H1 (cell line): ENCODE measurements at regions not wholly inside any gene's neighbourhood (a gene's known extent, or its start where the extent isn't known, plus 50 kb on each side); places are given as distances from the start of the nearest gene placed in this dataset.

Experiments used
- CTCF ChIA-PET: fragments of 300-600 bp; sonication (Branson Sonifier 250); formaldehyde crosslinking; loops from one replicate; lab custom pipeline; 2021; ENCODE audit not compliant: partially characterized antibody; lab: Charles Lee
- POLR2A ChIA-PET: fragments of 300-600 bp; sonication (Branson Sonifier 250); formaldehyde crosslinking; loops from one replicate; lab custom pipeline; 2021; ENCODE audit warnings: inconsistent platforms; ENCODE audit not compliant: partially characterized antibody; lab: Charles Lee
- DNase-seq, 2 experiments: peaks; one replicate each; pipeline versions ENCODE4 v3.0.0 to v3.0.0-alpha.2; 2010 to 2022; ENCODE audit warnings: low spot score in 2 of 2, low read depth in 1 of 2, mixed read lengths in 1 of 2
- FAIRE-seq: peaks from 2 replicates; lab custom pipeline; 2011; peaks lifted over from hg19 to GRCh38; lab: Jason Lieb, UNC
- H2AFZ ChIP-seq: 2 replicates; pipeline ENCODE4 v1.8.1; 2012; ENCODE audit warnings: low read length, inconsistent platforms
- H2AK5ac ChIP-seq: 2 replicates; pipeline ENCODE4 v1.6.1; 2013; ENCODE audit warnings: low read depth, low read length
- H2BK120ac ChIP-seq: replicated peaks from 2 replicates; pipeline ENCODE3; 2013; ENCODE audit warnings: low read depth, low read length, inconsistent platforms
- H2BK12ac ChIP-seq: 2 replicates; pipeline ENCODE4 v1.6.1; 2013; ENCODE audit warnings: low read depth, low read length
- H2BK15ac ChIP-seq: 2 replicates; pipeline ENCODE4 v1.6.1; 2013; ENCODE audit warnings: low read length
- H2BK20ac ChIP-seq: 2 replicates; pipeline ENCODE4 v1.6.1; 2013; ENCODE audit warnings: low read length
- H2BK5ac ChIP-seq: 2 replicates; pipeline ENCODE4 v1.6.1; 2013; ENCODE audit warnings: low read depth, low read length
- H3K14ac ChIP-seq: 2 replicates; pipeline ENCODE4 v1.6.1; 2013; ENCODE audit warnings: inconsistent platforms; ENCODE audit not compliant: insufficient read length
- H3K18ac ChIP-seq: 2 replicates; pipeline ENCODE4 v1.6.1; 2013; ENCODE audit warnings: low read length; ENCODE audit errors: extremely low read depth
- H3K23ac ChIP-seq: 2 replicates; pipeline ENCODE4 v1.6.1; 2013; ENCODE audit warnings: inconsistent platforms; ENCODE audit not compliant: insufficient read length
- H3K23me2 ChIP-seq: 2 replicates; pipeline ENCODE4 v1.6.1; 2013; ENCODE audit warnings: low read depth, low read length
- H3K27ac ChIP-seq: 2 replicates; pipeline ENCODE4 v1.6.1; 2011; ENCODE audit warnings: low read depth, low read length, inconsistent platforms
- H3K27me3 ChIP-seq, 4 experiments: replicated peaks in 1 of 4; 1 replicate in 1 of 4; 2 replicates in 3 of 4; pipeline versions ENCODE4 v1.6.1 to v1.8.1; 2011 to 2013; ENCODE audit warnings: low read length in 3 of 4, mild to moderate bottlenecking in 3 of 4, inconsistent platforms in 2 of 4, mixed read lengths in 2 of 4, moderate library complexity in 1 of 4; ENCODE audit not compliant: control insufficient read depth in 3 of 4, insufficient read depth in 3 of 4; ENCODE audit errors: extremely low read depth in 1 of 4
- H3K36me3 ChIP-seq, 4 experiments: 2 replicates each; pipeline versions ENCODE4 v1.6.1 to v1.8.1; 2011 to 2013; ENCODE audit warnings: mild to moderate bottlenecking in 4 of 4, low read length in 3 of 4, moderate library complexity in 2 of 4, control low read depth in 1 of 4, inconsistent platforms in 1 of 4; ENCODE audit not compliant: insufficient read depth in 4 of 4, control insufficient read depth in 2 of 4
- H3K4ac ChIP-seq: replicated peaks from 2 replicates; pipeline ENCODE3; 2013; ENCODE audit warnings: low read length, low read depth, mixed read lengths, inconsistent platforms; ENCODE audit not compliant: insufficient read length
- H3K4me1 ChIP-seq, 4 experiments: replicated peaks in 1 of 4; 1 replicate in 1 of 4; 2 replicates in 3 of 4; pipeline versions ENCODE4 v1.6.1 to v1.8.1; 2011 to 2013; ENCODE audit warnings: low read length in 3 of 4, inconsistent platforms in 2 of 4, mixed read lengths in 1 of 4; ENCODE audit not compliant: insufficient read depth in 4 of 4, control insufficient read depth in 3 of 4
- H3K4me2 ChIP-seq, 2 experiments: 2 replicates each; pipeline versions ENCODE4 v1.6.1 to v1.8.1; 2011 to 2013; ENCODE audit warnings: low read depth in 2 of 2, low read length in 2 of 2, control low read depth in 1 of 2, inconsistent platforms in 1 of 2, mild to moderate bottlenecking in 1 of 2; ENCODE audit not compliant: insufficient read depth in 1 of 2
- H3K4me3 ChIP-seq, 4 experiments: fragments of 200-600, 300-600 bp in 1 of 4; sonication (generic), shearing (Covaris generic), sonication (Bioruptor Twin) in 1 of 4; 2 replicates each; pipeline versions ENCODE4 v1.5.1 to v1.8.1; 2011 to 2016; ENCODE audit warnings: low read length in 4 of 4, low read depth in 3 of 4, control low read depth in 2 of 4, inconsistent platforms in 2 of 4, mild to moderate bottlenecking in 2 of 4, mixed read lengths in 1 of 4, moderate library complexity in 1 of 4; ENCODE audit not compliant: insufficient read depth in 2 of 4; ENCODE audit errors: extremely low read depth in 1 of 4
- H3K56ac ChIP-seq: replicated peaks from 2 replicates; pipeline ENCODE3; 2013; ENCODE audit warnings: low read depth, mild to moderate bottlenecking, mixed read lengths, low read length, inconsistent platforms; ENCODE audit not compliant: insufficient read length
- H3K79me1 ChIP-seq: 2 replicates; pipeline ENCODE4 v1.6.1; 2013; ENCODE audit warnings: low read depth, low read length, control low read depth
- H3K79me2 ChIP-seq, 2 experiments: 2 replicates each; pipeline versions ENCODE4 v1.6.1 to v1.8.1; 2012 to 2013; ENCODE audit warnings: low read length in 2 of 2, mild to moderate bottlenecking in 2 of 2, inconsistent platforms in 1 of 2; ENCODE audit not compliant: insufficient read depth in 2 of 2, control insufficient read depth in 1 of 2
- H3K9ac ChIP-seq, 4 experiments: replicated peaks in 1 of 4; 1 replicate in 1 of 4; 2 replicates in 3 of 4; pipeline versions ENCODE4 v1.6.1 to v1.8.1; 2011 to 2013; ENCODE audit warnings: low read depth in 3 of 4, low read length in 3 of 4, control low read depth in 2 of 4, mild to moderate bottlenecking in 2 of 4, moderate library complexity in 2 of 4, inconsistent platforms in 1 of 4; ENCODE audit errors: extremely low read depth in 1 of 4
- H3K9me3 ChIP-seq, 2 experiments: 2 replicates each; pipeline versions ENCODE4 v1.6.1 to v1.8.1; 2012 to 2013; ENCODE audit warnings: mild to moderate bottlenecking in 2 of 2, moderate library complexity in 2 of 2, control low read depth in 1 of 2, inconsistent platforms in 1 of 2, low read depth in 1 of 2, low read length in 1 of 2, mixed read lengths in 1 of 2; ENCODE audit not compliant: insufficient read depth in 2 of 2
- H4K20me1 ChIP-seq, 2 experiments: replicated peaks in 1 of 2; 2 replicates each; pipeline versions ENCODE3 to v1.8.1; 2011 to 2013; ENCODE audit warnings: inconsistent platforms in 2 of 2, low read length in 2 of 2, mild to moderate bottlenecking in 1 of 2; ENCODE audit not compliant: insufficient read depth in 2 of 2, control insufficient read depth in 1 of 2
- H4K5ac ChIP-seq: 2 replicates; pipeline ENCODE4 v1.6.1; 2013; ENCODE audit warnings: low read length, low read depth, mixed read lengths, inconsistent platforms; ENCODE audit not compliant: insufficient read length
- H4K8ac ChIP-seq: 2 replicates; pipeline ENCODE4 v1.8.0; 2013; ENCODE audit warnings: mild to moderate bottlenecking, moderate library complexity, low read length, inconsistent platforms; ENCODE audit not compliant: insufficient read depth; ENCODE audit errors: extremely low read depth
- H4K91ac ChIP-seq: replicated peaks from 2 replicates; pipeline ENCODE3; 2013; ENCODE audit warnings: low read length, mixed read lengths, inconsistent platforms; ENCODE audit not compliant: insufficient read length
- CREB1 ChIP-seq: IDR thresholded peaks from 2 replicates; pipeline ENCODE4 v1.6.1; 2012; ENCODE audit warnings: inconsistent platforms
- KDM4A ChIP-seq: IDR thresholded peaks from one replicate; pipeline ENCODE4 v1.7.1; 2012; ENCODE audit warnings: low read depth, mild to moderate bottlenecking, moderate library complexity, low read length, inconsistent platforms; ENCODE audit not compliant: severe bottlenecking
- KDM5A ChIP-seq: fragments of 200-600 bp; IDR thresholded peaks from 2 replicates; pipeline ENCODE4 v1.7.1; 2012; ENCODE audit warnings: mild to moderate bottlenecking, low read length, inconsistent platforms, mixed read lengths
- RAD21 ChIP-seq, 2 experiments: IDR thresholded peaks in 1 of 2; conservative IDR thresholded peaks in 1 of 2; 2 replicates each; pipeline ENCODE4 v1.6.1; 2011; ENCODE audit warnings: low read depth in 2 of 2, low read length in 2 of 2, improper control_type of control experiment in 1 of 2, inconsistent platforms in 1 of 2, mild to moderate bottlenecking in 1 of 2, moderate library complexity in 1 of 2
- WGBS, 2 experiments: shearing (Covaris generic) in 1 of 2; methylation state at CpG; one replicate each; pipeline versions ENCODE4 v1.1.6 to v1.1.7; 2013 to 2015; ENCODE audit warnings: low lambda C conversion rate in 2 of 2, mixed read lengths in 2 of 2, inconsistent platforms in 1 of 2, low coverage in 1 of 2, missing lambda C conversion rate in 1 of 2; ENCODE audit not compliant: insufficient replicate concordance in 2 of 2, insufficient coverage in 1 of 2, insufficient read length in 1 of 2; ENCODE audit errors: extremely low coverage in 1 of 2, missing lambda C conversion rate in 1 of 2; 5-methylcytosine and 5-hydroxymethylcytosine counted together
- TF ChIP-seq, protein P1 (sequence below), 3 experiments: IDR thresholded peaks; 1 replicate in 2 of 3; 2 replicates in 1 of 3; pipeline versions ENCODE4 v1.5.1 to v1.6.1; 2011; ENCODE audit warnings: low read length in 3 of 3, mild to moderate bottlenecking in 3 of 3, inconsistent platforms in 2 of 3, low read depth in 1 of 3, moderate library complexity in 1 of 3; ENCODE audit not compliant: insufficient read depth in 1 of 3; ENCODE audit errors: control extremely low read depth in 1 of 3

DNA sequence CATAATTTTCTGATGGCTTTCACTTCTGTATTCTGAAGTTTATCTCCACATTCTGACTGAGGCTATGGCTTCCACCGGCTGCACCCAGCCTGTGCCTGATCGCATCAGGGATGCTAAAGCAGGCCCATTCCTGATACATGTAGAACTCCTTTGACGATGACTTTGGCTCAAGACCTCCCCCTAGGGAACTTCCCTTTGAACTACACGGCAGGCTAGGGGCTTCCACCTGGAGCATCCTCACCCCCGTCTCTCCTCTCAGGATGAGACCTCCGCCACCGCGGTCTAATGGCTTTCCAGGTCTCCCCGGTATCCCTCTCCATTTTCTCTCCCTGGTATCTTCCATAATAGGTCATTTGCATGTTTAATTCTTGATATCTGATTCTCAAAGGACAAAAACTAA is 214.9 kb upstream of the CHST9 start:
- H2BK15ac ChIP-seq = no peak overlapping the region
- no peak overlapping the region for H2BK120ac ChIP-seq
- TF ChIP-seq KDM4A (no peak), RAD21 (IDR thresholded peaks at IDR 0.05 in 1 of 2, conservative IDR thresholded peaks at IDR 0.05 in 1 of 2; ENCODE audit: low read depth in 2 of 2, low read length in 2 of 2) (peak; percentile 67 to 79), KDM5A (no peak), CREB1 (peak; percentile 29; the same call in 1 of the 2 replicates)
- TF ChIP-seq, protein P1, sequence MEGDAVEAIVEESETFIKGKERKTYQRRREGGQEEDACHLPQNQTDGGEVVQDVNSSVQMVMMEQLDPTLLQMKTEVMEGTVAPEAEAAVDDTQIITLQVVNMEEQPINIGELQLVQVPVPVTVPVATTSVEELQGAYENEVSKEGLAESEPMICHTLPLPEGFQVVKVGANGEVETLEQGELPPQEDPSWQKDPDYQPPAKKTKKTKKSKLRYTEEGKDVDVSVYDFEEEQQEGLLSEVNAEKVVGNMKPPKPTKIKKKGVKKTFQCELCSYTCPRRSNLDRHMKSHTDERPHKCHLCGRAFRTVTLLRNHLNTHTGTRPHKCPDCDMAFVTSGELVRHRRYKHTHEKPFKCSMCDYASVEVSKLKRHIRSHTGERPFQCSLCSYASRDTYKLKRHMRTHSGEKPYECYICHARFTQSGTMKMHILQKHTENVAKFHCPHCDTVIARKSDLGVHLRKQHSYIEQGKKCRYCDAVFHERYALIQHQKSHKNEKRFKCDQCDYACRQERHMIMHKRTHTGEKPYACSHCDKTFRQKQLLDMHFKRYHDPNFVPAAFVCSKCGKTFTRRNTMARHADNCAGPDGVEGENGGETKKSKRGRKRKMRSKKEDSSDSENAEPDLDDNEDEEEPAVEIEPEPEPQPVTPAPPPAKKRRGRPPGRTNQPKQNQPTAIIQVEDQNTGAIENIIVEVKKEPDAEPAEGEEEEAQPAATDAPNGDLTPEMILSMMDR (IDR thresholded peaks at IDR 0.05; ENCODE audit: control extremely low read depth in 1 of 3, insufficient read depth in 1 of 3, low read depth in 1 of 3, low read length in 3 of 3) = peak; percentile 68 to 76 (median 68)
- H3K79me2 ChIP-seq = no peaks in the 10 kb centered on the region
- H3K4ac ChIP-seq = no peak overlapping the region
- H3K9me3 ChIP-seq = no peaks in the 10 kb centered on the region
- no peak overlapping the region for H3K9ac ChIP-seq
- no peak overlapping the region for H3K4me2 ChIP-seq
- H3K79me1 ChIP-seq = no peaks in the 10 kb centered on the region
- no peak overlapping the region for H4K8ac ChIP-seq
- no peak overlapping the region for H3K23ac ChIP-seq
- POLR2A ChIA-PET = interaction anchor here (0.5 kb wide), 1 partner anchor 508 kb away, joined by 4 read pairs; no protein-coding TSS in a partner anchor
- H3K23me2 ChIP-seq = no peaks in the 10 kb centered on the region
- H2AK5ac ChIP-seq = no peak overlapping the region
- H2AFZ ChIP-seq = no peak overlapping the region
- no peak overlapping the region for H3K14ac ChIP-seq
- H3K18ac ChIP-seq = no peak overlapping the region
- H2BK5ac ChIP-seq = no peak overlapping the region
- no peak overlapping the region for H4K91ac ChIP-seq
- H3K4me1 ChIP-seq = no peaks in the 10 kb centered on the region; a peak in 3 of 7 replicates
- 70% methylated on average over 9 of the region's 9 CpGs; no CpG with 5 or more reads in 1 of the 2 experiments for WGBS, 2 experiments
- H3K27me3 ChIP-seq = no peaks in the 10 kb centered on the region
- H3K27ac ChIP-seq = no peak overlapping the region
- peak; percentile 57 to 74 for DNase-seq
- CTCF ChIA-PET = interaction anchor here (0.8 to 2.3 kb wide), 5 partner anchors 15 to 394 kb away, joined by 3 to 9 read pairs (median 4); no protein-coding TSS in a partner anchor
- H4K20me1 ChIP-seq = no peaks in the 10 kb centered on the region
- no peak overlapping the region for H3K4me3 ChIP-seq
- H3K56ac ChIP-seq = no peak overlapping the region
- no peaks in the 10 kb centered on the region for H3K36me3 ChIP-seq
- no peak overlapping the region for H2BK12ac ChIP-seq
- H4K5ac ChIP-seq = no peak overlapping the region
- FAIRE-seq = peak; percentile 84
- no peak overlapping the region for H2BK20ac ChIP-seq
